ENCODE measurements at regions not wholly inside any gene's neighbourhood (a gene's known extent, or its start where the extent isn't known, plus 50 kb on each side); places are given as distances from the start of the nearest gene placed in this dataset.

GRCh38 chr6:23350752-23351453 lies 775.1 kb upstream of the NRSN1 start:
- TF ChIP-seq CTCF (IDR thresholded peaks at IDR 0.05) (no peak), POLR2A (IDR thresholded peaks at IDR 0.05) (no peak)
